ENCODE measurements at regions not wholly inside any gene's neighbourhood (a gene's known extent, or its start where the extent isn't known, plus 50 kb on each side); places are given as distances from the start of the nearest gene placed in this dataset.

- TF ChIP-seq CTCF (IDR thresholded peaks at IDR 0.05) (no peak), POLR2A (IDR thresholded peaks at IDR 0.05) (no peak), EP300 (IDR thresholded peaks at IDR 0.05) (no peak)
Measured at GRCh38 chr2:18837240-18837639, 247.9 kb upstream of the NT5C1B start.

Measured in suprapubic skin (tissue), 3 donors.